ENCODE measurements at regions not wholly inside any gene's neighbourhood (a gene's known extent, or its start where the extent isn't known, plus 50 kb on each side); places are given as distances from the start of the nearest gene placed in this dataset.
"Not testable (repeated sequence)": the region's sequence is repeated elsewhere in the genome, so short reads cannot be mapped to it uniquely, and the experiment has no call there.

GRCh38 chr2:4979111-4979510 lies 713.1 kb upstream of the SOX11 start:
- no peak overlapping the region for H3K9ac ChIP-seq (ENCODE audit: low read length)
- H2AFZ ChIP-seq (ENCODE audit: low read depth, low read length) = no peak overlapping the region
- no peaks in the 10 kb centered on the region for H3K4me1 ChIP-seq (ENCODE audit: low read length)
- H3K9me3 ChIP-seq (ENCODE audit: insufficient read depth, low read length) = no peaks in the 10 kb centered on the region
- H3K36me3 ChIP-seq (replicated peaks; ENCODE audit: low read depth, low read length) = no peaks in the 10 kb centered on the region
- H3K4me2 ChIP-seq (ENCODE audit: low read length) = no peak overlapping the region
- no peak overlapping the region for H3K4me3 ChIP-seq (ENCODE audit: low read length)
- H3K27me3 ChIP-seq (ENCODE audit: low read depth, low read length) = no peaks in the 10 kb centered on the region
- H4K20me1 ChIP-seq (ENCODE audit: insufficient read depth, low read length) = no peaks in the 10 kb centered on the region
- TF ChIP-seq EZH2phosphoT487 (IDR thresholded peaks at IDR 0.05; ENCODE audit: low read depth) = no peak
- TF ChIP-seq CTCF (IDR thresholded peaks at IDR 0.05; ENCODE audit: low read depth, low read length) = no peak
- no peak overlapping the region for H3K27ac ChIP-seq (ENCODE audit: low read length)
- no peaks in the 10 kb centered on the region for H3K79me2 ChIP-seq (ENCODE audit: low read length)

GRCh38 chr2:4980995-4981394 lies 711.2 kb upstream of the SOX11 start:
- TF ChIP-seq CTCF (IDR thresholded peaks at IDR 0.05; ENCODE audit: low read depth, low read length) = no peak
- TF ChIP-seq EZH2phosphoT487 (IDR thresholded peaks at IDR 0.05; ENCODE audit: low read depth) = no peak
- Histone ChIP-seq H3K4me1 (ENCODE audit: low read length) (no peaks in the 10 kb centered on the region), H3K9ac (ENCODE audit: low read length) (no peak overlapping the region), H3K36me3 (replicated peaks; ENCODE audit: low read depth, low read length) (no peaks in the 10 kb centered on the region), H2AFZ (ENCODE audit: low read depth, low read length) (no peak overlapping the region), H3K4me3 (ENCODE audit: low read length) (no peak overlapping the region), H3K4me2 (ENCODE audit: low read length) (no peak overlapping the region), H3K27ac (ENCODE audit: low read length) (no peak overlapping the region), H3K27me3 (ENCODE audit: low read depth, low read length) (no peaks in the 10 kb centered on the region), H3K79me2 (ENCODE audit: low read length) (no peaks in the 10 kb centered on the region), H4K20me1 (ENCODE audit: insufficient read depth, low read length) (no peaks in the 10 kb centered on the region), H3K9me3 (ENCODE audit: insufficient read depth, low read length) (no peaks in the 10 kb centered on the region)

GRCh38 chr2:4981802-4982409 lies 710.3 kb upstream of the SOX11 start:
- Histone ChIP-seq H3K4me2 (ENCODE audit: low read length) (no peak overlapping the region), H4K20me1 (ENCODE audit: insufficient read depth, low read length) (no peaks in the 10 kb centered on the region), H3K4me3 (ENCODE audit: low read length) (no peak overlapping the region), H3K79me2 (ENCODE audit: low read length) (no peaks in the 10 kb centered on the region), H3K4me1 (ENCODE audit: low read length) (no peaks in the 10 kb centered on the region), H3K27ac (ENCODE audit: low read length) (no peak overlapping the region), H3K27me3 (ENCODE audit: low read depth, low read length) (no peaks in the 10 kb centered on the region), H3K36me3 (replicated peaks; ENCODE audit: low read depth, low read length) (no peaks in the 10 kb centered on the region), H3K9me3 (ENCODE audit: insufficient read depth, low read length) (no peaks in the 10 kb centered on the region), H2AFZ (ENCODE audit: low read depth, low read length) (no peak overlapping the region), H3K9ac (ENCODE audit: low read length) (no peak overlapping the region)
- TF ChIP-seq EZH2phosphoT487 (IDR thresholded peaks at IDR 0.05; ENCODE audit: low read depth) (no peak), CTCF (IDR thresholded peaks at IDR 0.05; ENCODE audit: low read depth, low read length) (no peak)

- not testable (repeated sequence) for H3K4me3 ChIP-seq (ENCODE audit: low read length); H2AFZ ChIP-seq (ENCODE audit: low read depth, low read length); H3K36me3 ChIP-seq (replicated peaks; ENCODE audit: low read depth, low read length); H3K9ac ChIP-seq (ENCODE audit: low read length); H3K4me1 ChIP-seq (ENCODE audit: low read length); H3K27me3 ChIP-seq (ENCODE audit: low read depth, low read length); H3K79me2 ChIP-seq (ENCODE audit: low read length); H3K9me3 ChIP-seq (ENCODE audit: insufficient read depth, low read length); H3K4me2 ChIP-seq (ENCODE audit: low read length); H3K27ac ChIP-seq (ENCODE audit: low read length); H4K20me1 ChIP-seq (ENCODE audit: insufficient read depth, low read length)
Measured at GRCh38 chr2:4988444-4988843, 703.7 kb upstream of the SOX11 start.

Data from OCI-LY3 (cell line).